NCI-H510A (cell line): ENCODE measurements at regions not wholly inside any gene's neighbourhood (a gene's known extent, or its start where the extent isn't known, plus 50 kb on each side); places are given as distances from the start of the nearest gene placed in this dataset.

Experiments used
- DNase-seq: peaks from one replicate; lab custom pipeline; 2025; lab: John Stamatoyannopoulos, UW

- DNase-seq, result no peak
Observed at GRCh38 chrX:125003746-125004446, 315.8 kb upstream of the TEX13C start.

- no peak for DNase-seq
Observed at GRCh38 chrX:125004799-125005198, 314.9 kb upstream of the TEX13C start.

GRCh38 chrX:125005863-125006262 is 313.8 kb upstream of the TEX13C start:
- DNase-seq, result no peak

- DNase-seq, result no peak
Observed at GRCh38 chrX:125006704-125007103, 313.0 kb upstream of the TEX13C start.

GRCh38 chrX:125012585-125012984 is 307.1 kb upstream of the TEX13C start:
- DNase-seq, result no peak

- no peak for DNase-seq
Observed at GRCh38 chrX:125029131-125029530, 290.5 kb upstream of the TEX13C start.
